GM12875 (cell line): ENCODE measurements at regions not wholly inside any gene's neighbourhood (a gene's known extent, or its start where the extent isn't known, plus 50 kb on each side); places are given as distances from the start of the nearest gene placed in this dataset.

ENCODE experiments used
- H3K4me3 ChIP-seq: one replicate; pipeline ENCODE4 v1.5.1; 2011; ENCODE audit warnings: low read depth, low read length, control low read depth
- TF ChIP-seq, protein P1 (sequence below): IDR thresholded peaks from 2 replicates; pipeline ENCODE4 v1.5.1; 2011; ENCODE audit warnings: low read depth, mild to moderate bottlenecking, control low read depth, inconsistent platforms, low read length, moderate library complexity, borderline replicate concordance; ENCODE audit not compliant: insufficient read depth

DNA sequence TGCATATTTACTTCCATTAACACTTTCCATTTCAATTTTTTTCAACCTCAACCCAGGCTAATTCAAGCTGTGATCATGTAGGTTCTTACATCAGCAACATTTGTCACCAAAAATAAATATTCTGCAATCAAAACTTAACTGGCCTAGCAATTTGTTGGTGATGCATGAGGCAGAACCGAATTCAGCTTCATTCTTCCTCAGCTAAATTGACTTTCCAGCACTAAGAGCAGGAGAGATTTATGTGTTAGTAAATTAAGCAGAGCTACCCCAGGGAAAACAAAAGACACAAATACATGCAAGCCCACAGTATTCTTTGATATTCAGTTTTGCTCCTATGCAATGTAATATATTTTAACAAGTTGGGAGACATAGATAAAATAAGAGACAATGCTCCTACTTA lies 208.7 kb upstream of the NDST3 start:
- TF ChIP-seq, protein P1, sequence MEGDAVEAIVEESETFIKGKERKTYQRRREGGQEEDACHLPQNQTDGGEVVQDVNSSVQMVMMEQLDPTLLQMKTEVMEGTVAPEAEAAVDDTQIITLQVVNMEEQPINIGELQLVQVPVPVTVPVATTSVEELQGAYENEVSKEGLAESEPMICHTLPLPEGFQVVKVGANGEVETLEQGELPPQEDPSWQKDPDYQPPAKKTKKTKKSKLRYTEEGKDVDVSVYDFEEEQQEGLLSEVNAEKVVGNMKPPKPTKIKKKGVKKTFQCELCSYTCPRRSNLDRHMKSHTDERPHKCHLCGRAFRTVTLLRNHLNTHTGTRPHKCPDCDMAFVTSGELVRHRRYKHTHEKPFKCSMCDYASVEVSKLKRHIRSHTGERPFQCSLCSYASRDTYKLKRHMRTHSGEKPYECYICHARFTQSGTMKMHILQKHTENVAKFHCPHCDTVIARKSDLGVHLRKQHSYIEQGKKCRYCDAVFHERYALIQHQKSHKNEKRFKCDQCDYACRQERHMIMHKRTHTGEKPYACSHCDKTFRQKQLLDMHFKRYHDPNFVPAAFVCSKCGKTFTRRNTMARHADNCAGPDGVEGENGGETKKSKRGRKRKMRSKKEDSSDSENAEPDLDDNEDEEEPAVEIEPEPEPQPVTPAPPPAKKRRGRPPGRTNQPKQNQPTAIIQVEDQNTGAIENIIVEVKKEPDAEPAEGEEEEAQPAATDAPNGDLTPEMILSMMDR, result no peak
- H3K4me3 ChIP-seq, result no peak overlapping the region

DNA sequence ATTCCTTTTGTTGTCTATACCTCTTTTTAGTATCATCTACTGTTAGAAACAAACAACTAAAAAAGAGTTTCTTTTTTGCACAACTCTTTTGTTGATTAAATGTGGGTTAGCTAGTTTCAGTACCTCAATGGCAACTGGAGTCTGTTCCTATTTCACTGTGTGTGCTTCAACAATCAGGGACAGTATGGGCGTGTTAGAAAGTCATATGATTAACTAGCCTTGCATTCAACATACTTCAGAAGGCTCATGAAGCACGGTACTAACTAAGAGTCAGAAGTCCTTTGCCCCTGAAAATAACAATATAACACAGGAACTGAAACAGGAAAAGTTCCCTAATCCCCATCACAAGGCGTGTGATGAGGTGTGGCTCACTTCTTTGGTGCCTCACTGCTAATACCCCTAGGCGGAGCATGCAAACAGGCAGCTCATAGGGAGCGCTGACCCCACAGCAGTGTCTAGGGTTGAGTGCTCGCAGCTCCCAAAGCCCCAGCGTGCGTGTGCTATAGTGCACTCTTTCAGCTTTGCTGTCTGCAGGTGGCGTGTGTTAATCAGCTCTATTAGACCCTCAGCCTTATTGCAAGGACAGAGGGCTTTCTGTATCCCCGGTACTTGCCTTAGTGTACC lies 203.1 kb upstream of the NDST3 start:
- TF ChIP-seq, protein P1, result no peak
- no peak overlapping the region for H3K4me3 ChIP-seq

DNA sequence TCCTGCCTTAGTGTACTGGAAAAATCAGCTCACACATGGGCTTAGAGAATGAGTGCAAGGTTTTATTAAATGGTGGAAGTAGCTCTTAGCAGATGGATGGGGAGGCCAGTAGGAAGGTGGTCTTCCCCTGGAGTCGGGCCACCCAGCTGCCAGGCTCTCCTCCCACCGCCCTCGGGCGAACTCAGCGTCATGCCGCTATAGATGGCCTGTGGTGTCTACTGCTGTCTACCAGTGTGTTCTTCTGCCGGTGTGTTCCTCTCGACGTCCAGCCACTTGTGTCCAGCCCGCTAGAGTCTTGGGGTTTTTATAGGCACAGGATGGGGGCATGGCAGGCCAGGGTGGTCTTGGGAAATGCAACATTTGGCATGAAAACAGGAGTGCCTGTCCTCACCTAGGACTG lies 198.7 kb upstream of the NDST3 start:
- TF ChIP-seq, protein P1, result no peak
- no peak overlapping the region for H3K4me3 ChIP-seq

DNA sequence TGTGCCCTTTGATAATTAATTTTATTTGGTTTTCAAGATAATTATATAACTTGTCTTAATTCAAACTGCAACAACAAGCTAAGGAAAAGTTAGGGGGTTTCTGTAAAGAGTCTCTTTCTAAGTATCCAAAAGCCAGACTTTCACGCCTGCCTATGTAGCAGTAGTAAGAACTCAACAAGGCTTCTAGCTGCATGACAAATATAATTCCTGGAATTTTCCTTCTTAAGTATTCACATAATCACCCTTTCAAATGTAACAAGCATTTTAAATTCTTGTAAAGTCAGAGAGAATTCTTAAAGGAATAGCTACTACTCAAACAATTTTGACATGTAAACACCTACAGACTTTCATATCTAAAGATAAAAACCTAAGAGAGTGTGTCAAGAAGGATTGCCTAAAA lies 189.7 kb upstream of the NDST3 start:
- no peak overlapping the region for H3K4me3 ChIP-seq
- TF ChIP-seq, protein P1, result no peak

DNA sequence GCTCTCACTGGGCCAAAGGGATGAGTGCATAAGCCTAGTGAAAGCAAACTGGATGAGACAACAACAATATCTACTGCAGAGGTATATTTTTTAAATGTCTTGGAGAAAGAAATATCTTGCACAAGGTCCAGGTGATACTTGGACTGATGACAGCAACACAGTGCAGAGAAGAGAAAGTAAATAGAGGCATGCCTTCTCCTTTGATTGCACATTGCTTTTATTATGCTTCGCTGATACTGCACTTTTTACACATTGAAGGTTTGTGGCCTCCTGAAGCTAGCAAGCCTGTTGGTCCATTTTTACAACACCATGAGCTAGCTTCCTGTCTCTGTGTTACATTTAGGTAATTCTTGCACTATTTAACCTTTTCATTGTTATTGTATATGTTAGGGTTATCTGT lies 189.0 kb upstream of the NDST3 start:
- TF ChIP-seq, protein P1, result no peak
- no peak overlapping the region for H3K4me3 ChIP-seq

DNA sequence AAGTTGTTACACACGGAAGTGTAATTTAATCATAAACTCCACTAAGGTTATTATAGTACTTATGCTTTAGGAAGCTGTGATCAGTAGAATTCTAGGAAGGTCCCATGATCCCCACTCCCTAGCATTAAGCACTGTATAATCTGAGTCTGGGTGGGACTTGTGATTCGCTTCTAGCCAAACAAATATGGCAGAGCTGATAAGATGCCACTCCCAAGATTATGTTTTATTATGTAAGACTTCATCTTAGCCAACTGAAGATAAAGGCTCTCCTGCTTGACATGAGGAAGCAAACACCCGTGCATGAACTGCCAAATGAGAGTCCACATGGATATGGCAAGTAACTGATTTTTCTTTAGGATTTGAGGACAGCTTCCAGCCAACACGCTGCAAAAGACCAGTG lies 186.4 kb upstream of the NDST3 start:
- TF ChIP-seq, protein P1, result no peak
- no peak overlapping the region for H3K4me3 ChIP-seq

DNA sequence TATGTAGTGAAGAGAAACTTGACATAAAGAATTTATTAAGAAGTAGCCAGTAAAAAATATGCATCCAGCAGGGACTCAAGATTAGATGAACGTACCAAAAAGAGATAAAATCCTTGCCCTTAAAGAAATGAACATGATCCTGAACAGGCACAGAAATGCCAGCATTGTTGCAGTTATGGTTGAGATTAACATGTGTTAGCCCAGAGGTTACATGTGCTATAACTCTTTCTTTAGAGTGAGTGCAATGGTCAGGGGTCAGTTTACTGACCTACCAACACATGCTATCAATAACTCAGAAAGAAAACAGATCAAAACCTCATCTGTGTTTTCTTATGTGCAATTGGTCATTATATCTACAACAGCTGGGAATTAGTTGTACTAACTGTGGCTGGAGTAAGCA lies 166.1 kb upstream of the NDST3 start:
- H3K4me3 ChIP-seq, result no peak overlapping the region
- TF ChIP-seq, protein P1, result no peak
